B cell (primary cell): ENCODE measurements at regions not wholly inside any gene's neighbourhood (a gene's known extent, or its start where the extent isn't known, plus 50 kb on each side); places are given as distances from the start of the nearest gene placed in this dataset.

Experiments
- CTCF ChIP-seq: fragments of 200-600 bp; IDR thresholded peaks from one replicate; pipeline ENCODE4 v1.8.0; 2022; ENCODE audit warnings: antibody characterized with exemption, mild to moderate bottlenecking
- EZH2 ChIP-seq: IDR thresholded peaks from 2 replicates; pipeline ENCODE4 v1.6.1; 2012; ENCODE audit warnings: borderline replicate concordance, low read depth, mild to moderate bottlenecking, moderate library complexity, low read length; ENCODE audit not compliant: insufficient read depth, poor library complexity, severe bottlenecking

- peak; percentile 83 for TF ChIP-seq CTCF
- TF ChIP-seq EZH2, result no peak
Measured at GRCh38 chr10:117442944-117443685, 67.9 kb upstream of the PDZD8 start.
